ENCODE measurements at regions not wholly inside any gene's neighbourhood (a gene's known extent, or its start where the extent isn't known, plus 50 kb on each side); places are given as distances from the start of the nearest gene placed in this dataset.

DNA sequence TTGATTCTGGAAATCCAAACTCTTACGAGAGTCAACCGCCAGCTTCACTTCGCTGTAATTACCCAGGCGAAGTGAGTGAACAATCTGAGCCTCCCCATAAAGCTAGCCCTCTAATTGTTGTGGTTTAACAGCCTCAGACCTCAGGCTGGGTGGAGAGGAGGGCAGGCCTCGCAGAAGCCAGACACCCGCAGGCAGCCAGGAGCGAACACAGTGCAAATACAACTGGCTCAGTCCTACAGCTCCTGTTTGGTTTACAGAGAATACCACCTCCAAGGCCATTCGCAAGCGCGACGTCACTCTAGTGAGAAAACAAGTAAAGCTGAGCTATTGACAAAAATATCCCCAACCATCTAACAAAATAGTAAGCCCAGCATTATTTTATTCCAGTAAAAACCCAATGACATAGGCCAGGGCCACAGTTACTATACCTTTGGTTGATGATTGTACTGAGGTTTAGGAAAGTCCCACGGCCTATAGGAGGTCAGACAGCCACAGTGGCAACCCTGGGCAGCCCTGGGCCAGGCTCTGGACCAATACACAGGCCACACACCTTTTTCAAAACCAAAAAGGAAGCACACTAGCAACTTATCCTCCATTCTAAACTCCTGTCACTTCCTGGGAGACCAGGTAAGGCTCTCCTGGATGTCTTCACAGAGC, 163.3 kb downstream of the ETS2 start:
- TF ChIP-seq POLR2AphosphoS5 (IDR thresholded peaks at IDR 0.05) (no peak), POLR2A (IDR thresholded peaks at IDR 0.05) (no peak)
- TF ChIP-seq, protein P1, sequence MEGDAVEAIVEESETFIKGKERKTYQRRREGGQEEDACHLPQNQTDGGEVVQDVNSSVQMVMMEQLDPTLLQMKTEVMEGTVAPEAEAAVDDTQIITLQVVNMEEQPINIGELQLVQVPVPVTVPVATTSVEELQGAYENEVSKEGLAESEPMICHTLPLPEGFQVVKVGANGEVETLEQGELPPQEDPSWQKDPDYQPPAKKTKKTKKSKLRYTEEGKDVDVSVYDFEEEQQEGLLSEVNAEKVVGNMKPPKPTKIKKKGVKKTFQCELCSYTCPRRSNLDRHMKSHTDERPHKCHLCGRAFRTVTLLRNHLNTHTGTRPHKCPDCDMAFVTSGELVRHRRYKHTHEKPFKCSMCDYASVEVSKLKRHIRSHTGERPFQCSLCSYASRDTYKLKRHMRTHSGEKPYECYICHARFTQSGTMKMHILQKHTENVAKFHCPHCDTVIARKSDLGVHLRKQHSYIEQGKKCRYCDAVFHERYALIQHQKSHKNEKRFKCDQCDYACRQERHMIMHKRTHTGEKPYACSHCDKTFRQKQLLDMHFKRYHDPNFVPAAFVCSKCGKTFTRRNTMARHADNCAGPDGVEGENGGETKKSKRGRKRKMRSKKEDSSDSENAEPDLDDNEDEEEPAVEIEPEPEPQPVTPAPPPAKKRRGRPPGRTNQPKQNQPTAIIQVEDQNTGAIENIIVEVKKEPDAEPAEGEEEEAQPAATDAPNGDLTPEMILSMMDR (IDR thresholded peaks at IDR 0.05) = no peak

GRCh38 chr21:38965910-38966504, 160.3 kb downstream of the ETS2 start:
- DNase-seq (ENCODE audit: low spot score) = no peak
- no peaks in the 10 kb centered on the region for H3K9me3 ChIP-seq
- H3K4me3 ChIP-seq = no peak overlapping the region
- no peak overlapping the region for H3K27ac ChIP-seq
- TF ChIP-seq POLR2A (IDR thresholded peaks at IDR 0.05) (no peak), POLR2AphosphoS5 (IDR thresholded peaks at IDR 0.05) (no peak)
- TF ChIP-seq, protein P1 (IDR thresholded peaks at IDR 0.05) = no peak
- H3K4me1 ChIP-seq (replicated peaks) = no peaks in the 10 kb centered on the region
- H3K36me3 ChIP-seq = no peaks in the 10 kb centered on the region
- WGBS = 71% methylated on average over 16 of the region's 16 CpGs
- H3K27me3 ChIP-seq (replicated peaks; ENCODE audit: insufficient read depth) = no peaks in the 10 kb centered on the region
- intact Hi-C loops (cut with DNase I) = no loop called here

More for the DNA sequence above, 163.3 kb downstream of the ETS2 start:
- H3K36me3 ChIP-seq = no peaks in the 10 kb centered on the region
- no peaks in the 10 kb centered on the region for H3K4me1 ChIP-seq (replicated peaks)
- H3K9me3 ChIP-seq = no peaks in the 10 kb centered on the region
- no peak overlapping the region for H3K27ac ChIP-seq
- intact Hi-C loops (cut with DNase I) = no loop called here
- H3K27me3 ChIP-seq (replicated peaks; ENCODE audit: insufficient read depth) = no peaks in the 10 kb centered on the region
- no peak for DNase-seq (ENCODE audit: low spot score)
- no peak overlapping the region for H3K4me3 ChIP-seq
- 79% methylated on average over 12 of the region's 12 CpGs for WGBS

DNA sequence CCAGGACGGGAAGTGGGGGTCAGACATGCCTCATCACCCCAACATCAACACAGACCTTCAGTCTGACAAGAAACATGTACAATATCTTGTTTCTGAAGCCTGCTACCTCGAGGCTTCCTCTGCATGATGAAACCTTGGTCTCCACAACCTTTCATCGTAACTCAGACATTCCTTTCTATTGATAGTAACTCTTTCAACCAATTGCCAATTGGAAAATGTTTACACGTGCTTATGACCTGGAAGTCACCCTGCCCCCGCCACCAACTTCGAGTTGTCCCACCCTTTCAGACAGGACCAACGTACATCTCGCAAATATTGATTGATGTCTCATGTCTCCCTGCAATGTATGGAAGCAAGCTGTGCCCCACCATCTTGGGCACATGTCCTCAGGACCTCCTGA, 159.5 kb downstream of the ETS2 start:
- TF ChIP-seq POLR2AphosphoS5 (IDR thresholded peaks at IDR 0.05) = no peak
- TF ChIP-seq, protein P1 (IDR thresholded peaks at IDR 0.05) = no peak
- TF ChIP-seq POLR2A (IDR thresholded peaks at IDR 0.05) = no peak

DNA sequence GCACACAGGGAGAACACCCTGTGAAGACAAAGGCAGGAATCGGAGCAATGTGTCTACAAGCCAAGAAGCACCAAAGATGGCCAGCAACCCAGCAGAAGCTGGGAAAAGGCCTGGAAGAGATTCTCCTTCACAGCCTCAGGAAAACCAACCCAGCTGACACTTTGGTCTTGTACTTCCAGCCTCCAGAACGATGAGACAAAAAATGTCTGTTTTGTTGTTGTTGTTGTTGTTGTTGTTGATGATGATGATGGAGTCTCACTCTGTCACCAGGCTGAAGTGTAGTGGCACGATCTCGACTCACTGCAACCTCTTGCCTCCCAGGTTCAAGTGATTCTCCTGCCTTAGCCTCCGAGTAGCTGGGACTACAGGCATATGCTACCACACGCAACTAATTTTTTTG, 157.3 kb downstream of the ETS2 start:
- no peak for DNase-seq (ENCODE audit: low spot score)
- 80% methylated on average over 6 of the region's 6 CpGs for WGBS

More for the DNA sequence above, 159.5 kb downstream of the ETS2 start:
- intact Hi-C loops (cut with DNase I) = no loop called here
- Histone ChIP-seq H3K4me3 (no peak overlapping the region), H3K4me1 (replicated peaks) (no peaks in the 10 kb centered on the region), H3K36me3 (no peaks in the 10 kb centered on the region), H3K27me3 (replicated peaks; ENCODE audit: insufficient read depth) (no peaks in the 10 kb centered on the region), H3K27ac (no peak overlapping the region), H3K9me3 (no peaks in the 10 kb centered on the region)
- 61% methylated on average over 8 of the region's 8 CpGs for WGBS
- no peak for DNase-seq (ENCODE audit: low spot score)

More for the DNA sequence above, 157.3 kb downstream of the ETS2 start:
- TF ChIP-seq, protein P1 (IDR thresholded peaks at IDR 0.05) = no peak
- TF ChIP-seq POLR2A (IDR thresholded peaks at IDR 0.05) (no peak), POLR2AphosphoS5 (IDR thresholded peaks at IDR 0.05) (no peak)
- Histone ChIP-seq H3K4me3 (no peak overlapping the region), H3K27ac (no peak overlapping the region), H3K9me3 (no peaks in the 10 kb centered on the region), H3K27me3 (replicated peaks; ENCODE audit: insufficient read depth) (peaks cover under 1% of the 10 kb centered on the region), H3K4me1 (replicated peaks) (no peaks in the 10 kb centered on the region), H3K36me3 (no peaks in the 10 kb centered on the region)
- intact Hi-C loops (cut with DNase I) = no loop called here

Measured in prostate gland (tissue), 2 donors.